CD14-positive monocyte (primary cell): ENCODE measurements at regions not wholly inside any gene's neighbourhood (a gene's known extent, or its start where the extent isn't known, plus 50 kb on each side); places are given as distances from the start of the nearest gene placed in this dataset.

Source experiments
- DNase-seq, 3 donors: peaks; one replicate each; pipeline ENCODE4 v3.0.0-alpha.2; 2011 to 2022
- H2AFZ ChIP-seq: 2 replicates; pipeline ENCODE4 v1.6.0; 2012; ENCODE audit warnings: mild to moderate bottlenecking, low read depth, low read length, inconsistent platforms; ENCODE audit not compliant: insufficient read depth, poor library complexity, severe bottlenecking
- H3K27ac ChIP-seq, 2 donors: 1 replicate in 1 of 2; 2 replicates in 1 of 2; pipeline ENCODE4 v1.5.1; 2012 to 2013; ENCODE audit warnings: low read length in 2 of 2, control low read depth in 1 of 2, inconsistent platforms in 1 of 2, low read depth in 1 of 2, mild to moderate bottlenecking in 1 of 2
- H3K27me3 ChIP-seq, 2 donors: one replicate each; pipeline versions ENCODE4 v1.6.0 to v1.6.1; 2011 to 2013; ENCODE audit warnings: low read length in 2 of 2; ENCODE audit not compliant: control insufficient read depth in 2 of 2, insufficient read depth in 2 of 2
- H3K36me3 ChIP-seq, 2 donors: replicated peaks in 1 of 2; 1 replicate in 1 of 2; 2 replicates in 1 of 2; pipeline versions ENCODE4 v1.5.1 to v1.6.1; 2012 to 2013; ENCODE audit warnings: low read length in 2 of 2, control low read depth in 1 of 2, inconsistent platforms in 1 of 2, mild to moderate bottlenecking in 1 of 2; ENCODE audit not compliant: insufficient read depth in 2 of 2, control insufficient read depth in 1 of 2
- H3K4me1 ChIP-seq, 2 donors: 1 replicate in 1 of 2; 2 replicates in 1 of 2; pipeline versions ENCODE4 v1.5.1 to v1.6.1; 2012 to 2013; ENCODE audit warnings: low read length in 2 of 2, control low read depth in 1 of 2, inconsistent platforms in 1 of 2, mild to moderate bottlenecking in 1 of 2, moderate library complexity in 1 of 2; ENCODE audit not compliant: insufficient read depth in 2 of 2, control insufficient read depth in 1 of 2
- H3K4me2 ChIP-seq: replicated peaks from 2 replicates; pipeline ENCODE3; 2012; ENCODE audit warnings: low read length, moderate library complexity, mild to moderate bottlenecking; ENCODE audit not compliant: poor library complexity, severe bottlenecking; ENCODE audit errors: extremely low read depth
- H3K4me3 ChIP-seq, 3 experiments: fragments of 200-600 bp in 1 of 3; sonication (generic) in 1 of 3; replicated peaks in 1 of 3; 1 replicate in 2 of 3; 2 replicates in 1 of 3; pipeline ENCODE4 v1.5.1; 2011 to 2013; ENCODE audit warnings: low read length in 3 of 3, mild to moderate bottlenecking in 3 of 3, control low read depth in 2 of 3, low read depth in 2 of 3, inconsistent platforms in 1 of 3, moderate library complexity in 1 of 3
- H3K79me2 ChIP-seq: 2 replicates; pipeline ENCODE4 v1.6.0; 2012; ENCODE audit warnings: mild to moderate bottlenecking, control low read depth, inconsistent platforms, low read length, moderate library complexity; ENCODE audit not compliant: insufficient read depth
- H3K9ac ChIP-seq: 2 replicates; pipeline ENCODE4 v1.6.0; 2017; ENCODE audit warnings: low read length, mild to moderate bottlenecking; ENCODE audit not compliant: insufficient read depth, poor library complexity, severe bottlenecking
- H3K9me3 ChIP-seq, 2 donors: replicated peaks in 1 of 2; 1 replicate in 1 of 2; 2 replicates in 1 of 2; pipeline versions ENCODE4 v1.5.1 to v1.6.1; 2012 to 2013; ENCODE audit warnings: low read length in 2 of 2, control low read depth in 1 of 2; ENCODE audit not compliant: control insufficient read depth in 1 of 2, insufficient read depth in 1 of 2
- H4K20me1 ChIP-seq: 2 replicates; pipeline ENCODE4 v1.6.0; 2012; ENCODE audit warnings: mild to moderate bottlenecking, low read length, control low read depth, moderate library complexity; ENCODE audit not compliant: insufficient read depth
- H3K27ac Mint-ChIP-seq, 7 donors: one replicate each; pipeline ENCODE4 v1.8.0; 2020; ENCODE audit warnings: mild to moderate bottlenecking in 7 of 7, mixed read lengths in 7 of 7, moderate library complexity in 6 of 7, inconsistent platforms in 2 of 7
- H3K27me3 Mint-ChIP-seq, 3 donors: one replicate each; pipeline ENCODE4 v1.8.0; 2021 to 2022; ENCODE audit warnings: low read depth in 3 of 3, mild to moderate bottlenecking in 3 of 3, mixed read lengths in 3 of 3, moderate library complexity in 3 of 3, inconsistent platforms in 1 of 3
- H3K36me3 Mint-ChIP-seq, 2 donors: one replicate each; pipeline ENCODE4 v1.8.0; 2020; ENCODE audit warnings: mixed read lengths in 2 of 2, inconsistent platforms in 1 of 2, mild to moderate bottlenecking in 1 of 2
- H3K4me1 Mint-ChIP-seq: one replicate; pipeline ENCODE4 v1.8.0; 2020; ENCODE audit warnings: mild to moderate bottlenecking, mixed read lengths
- H3K4me3 Mint-ChIP-seq, 2 donors: one replicate each; pipeline ENCODE4 v1.8.0; 2020; ENCODE audit warnings: mild to moderate bottlenecking in 2 of 2, mixed read lengths in 2 of 2, moderate library complexity in 1 of 2
- H3K9me3 Mint-ChIP-seq, 7 donors: one replicate each; pipeline ENCODE4 v1.8.0; 2020 to 2022; ENCODE audit warnings: mixed read lengths in 7 of 7, mild to moderate bottlenecking in 6 of 7, moderate library complexity in 6 of 7, inconsistent platforms in 2 of 7
- WGBS: methylation state at CpG from one replicate; pipeline ENCODE4 v1.1.5; 2013; ENCODE audit warnings: missing lambda C conversion rate; ENCODE audit not compliant: insufficient coverage; 5-methylcytosine and 5-hydroxymethylcytosine counted together
- intact Hi-C, 2 donors: fragments of 100-400 bp; cut with micrococcal nuclease; formaldehyde crosslinking; loops; one replicate each; pipeline versions ENCODE4 v1.15.0 to v1.15.1; 2023
- TF ChIP-seq, protein P1 (sequence below): fragments of 200-600 bp; IDR thresholded peaks from one replicate; pipeline ENCODE4 v1.8.0; 2022; ENCODE audit warnings: antibody characterized with exemption, mild to moderate bottlenecking

DNA sequence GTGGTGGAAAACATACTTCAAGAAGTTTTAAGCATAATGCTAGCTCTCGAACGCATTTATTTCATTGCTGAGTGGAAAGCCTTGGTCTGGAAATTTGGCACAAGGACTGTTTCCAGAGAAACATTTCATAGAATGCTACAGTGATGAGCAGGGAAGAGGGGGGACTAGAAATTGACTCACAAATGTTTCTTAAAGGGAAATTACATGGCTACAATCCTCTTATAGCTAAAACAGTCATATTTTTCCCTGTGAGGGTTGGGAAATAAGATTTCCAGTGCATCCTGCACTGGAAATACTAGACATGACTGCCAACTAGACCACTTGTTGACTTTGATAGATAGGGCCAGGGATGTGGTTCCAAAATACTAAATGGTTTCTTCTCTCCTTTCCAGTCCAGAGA lies 197.3 kb upstream of the RGS6 start:
- 100% methylated on average over 2 of the region's 2 CpGs for WGBS
- no peak overlapping the region for H3K27ac ChIP-seq
- H3K4me3 ChIP-seq, result no peak overlapping the region
- no peaks in the 10 kb centered on the region for H3K79me2 ChIP-seq
- no peak overlapping the region for H3K9ac ChIP-seq
- TF ChIP-seq, protein P1, sequence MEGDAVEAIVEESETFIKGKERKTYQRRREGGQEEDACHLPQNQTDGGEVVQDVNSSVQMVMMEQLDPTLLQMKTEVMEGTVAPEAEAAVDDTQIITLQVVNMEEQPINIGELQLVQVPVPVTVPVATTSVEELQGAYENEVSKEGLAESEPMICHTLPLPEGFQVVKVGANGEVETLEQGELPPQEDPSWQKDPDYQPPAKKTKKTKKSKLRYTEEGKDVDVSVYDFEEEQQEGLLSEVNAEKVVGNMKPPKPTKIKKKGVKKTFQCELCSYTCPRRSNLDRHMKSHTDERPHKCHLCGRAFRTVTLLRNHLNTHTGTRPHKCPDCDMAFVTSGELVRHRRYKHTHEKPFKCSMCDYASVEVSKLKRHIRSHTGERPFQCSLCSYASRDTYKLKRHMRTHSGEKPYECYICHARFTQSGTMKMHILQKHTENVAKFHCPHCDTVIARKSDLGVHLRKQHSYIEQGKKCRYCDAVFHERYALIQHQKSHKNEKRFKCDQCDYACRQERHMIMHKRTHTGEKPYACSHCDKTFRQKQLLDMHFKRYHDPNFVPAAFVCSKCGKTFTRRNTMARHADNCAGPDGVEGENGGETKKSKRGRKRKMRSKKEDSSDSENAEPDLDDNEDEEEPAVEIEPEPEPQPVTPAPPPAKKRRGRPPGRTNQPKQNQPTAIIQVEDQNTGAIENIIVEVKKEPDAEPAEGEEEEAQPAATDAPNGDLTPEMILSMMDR, result no peak
- Mint-ChIP-seq H3K27ac (no peak overlapping the region), H3K27me3 (no peaks in the 10 kb centered on the region), H3K4me3 (no peak overlapping the region), H3K36me3 (peaks cover 93 to 94% of the 10 kb centered on the region in 2 donors), H3K4me1 (no peaks in the 10 kb centered on the region), H3K9me3 (no peaks in the 10 kb centered on the region)
- H3K4me2 ChIP-seq, result no peak overlapping the region
- H3K27me3 ChIP-seq, result no peaks in the 10 kb centered on the region
- DNase-seq, result no peak
- H4K20me1 ChIP-seq, result no peaks in the 10 kb centered on the region
- H2AFZ ChIP-seq, result no peak overlapping the region
- intact Hi-C loops, result no loop called here
- peaks cover 93 to 98% of the 10 kb centered on the region in 2 donors for H3K36me3 ChIP-seq
- H3K4me1 ChIP-seq, result no peaks in the 10 kb centered on the region
- H3K9me3 ChIP-seq, result no peaks in the 10 kb centered on the region

DNA sequence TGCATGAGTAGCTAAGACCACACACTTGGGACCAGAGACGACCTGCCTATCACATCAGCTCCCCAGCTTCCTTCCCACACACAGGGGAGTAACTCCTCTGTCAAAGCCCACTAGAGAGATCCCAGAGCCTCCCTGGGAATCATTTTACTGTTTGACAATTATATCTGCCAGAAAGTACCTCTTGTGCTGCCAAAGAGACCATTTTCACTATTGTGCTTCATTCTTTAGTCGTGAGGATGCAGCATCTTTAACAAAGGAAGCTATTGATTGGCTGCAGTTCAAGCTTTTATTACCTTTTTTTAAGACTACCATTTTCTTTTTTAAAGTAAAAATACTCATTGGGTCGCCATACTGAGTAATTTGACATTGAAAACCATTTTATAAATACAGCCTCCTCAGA lies 194.5 kb upstream of the RGS6 start:
- H3K79me2 ChIP-seq, result no peaks in the 10 kb centered on the region
- Mint-ChIP-seq H3K36me3 (peaks cover 75 to 76% of the 10 kb centered on the region in 2 donors), H3K27me3 (peaks cover 0 to 2% (median 1%) of the 10 kb centered on the region in 3 donors), H3K27ac (peak overlapping the region in 1 of 7 donors; percentile 68), H3K9me3 (no peaks in the 10 kb centered on the region), H3K4me3 (no peak overlapping the region), H3K4me1 (no peaks in the 10 kb centered on the region)
- intact Hi-C loops, result no loop called here
- H4K20me1 ChIP-seq, result no peaks in the 10 kb centered on the region
- no peaks in the 10 kb centered on the region for H3K9me3 ChIP-seq
- 94% methylated on average over 2 of the region's 3 CpGs for WGBS
- H3K4me2 ChIP-seq, result no peak overlapping the region
- H2AFZ ChIP-seq, result no peak overlapping the region
- no peak overlapping the region for H3K9ac ChIP-seq
- peaks cover 68 to 74% of the 10 kb centered on the region in 2 donors for H3K36me3 ChIP-seq
- no peak for DNase-seq
- H3K27me3 ChIP-seq, result no peaks in the 10 kb centered on the region
- TF ChIP-seq, protein P1, result no peak
- H3K4me3 ChIP-seq, result no peak overlapping the region
- H3K4me1 ChIP-seq, result no peaks in the 10 kb centered on the region
- no peak overlapping the region for H3K27ac ChIP-seq
